DOHH2 (cell line): ENCODE measurements at regions not wholly inside any gene's neighbourhood (a gene's known extent, or its start where the extent isn't known, plus 50 kb on each side); places are given as distances from the start of the nearest gene placed in this dataset.

Experiments
- H3F3A ChIP-seq: fragments of 200-600 bp; sonication (generic), shearing (Covaris generic); 2 replicates; pipeline ENCODE4 v1.6.0; 2016; ENCODE audit warnings: antibody characterized with exemption, mild to moderate bottlenecking; ENCODE audit not compliant: control insufficient read depth, insufficient read depth
- H3K27ac ChIP-seq: fragments of 200-600 bp; sonication (generic); 2 replicates; pipeline ENCODE4 v1.5.1; 2014; ENCODE audit warnings: low read depth, mild to moderate bottlenecking, low read length, moderate library complexity
- H3K27me3 ChIP-seq: fragments of 200-600 bp; sonication (generic); 2 replicates; pipeline ENCODE4 v1.6.1; 2014; ENCODE audit warnings: mild to moderate bottlenecking, low read length, mixed read lengths; ENCODE audit not compliant: control insufficient read depth
- H3K36me3 ChIP-seq: fragments of 200-600 bp; sonication (generic); 2 replicates; pipeline ENCODE4 v1.6.1; 2014; ENCODE audit warnings: mild to moderate bottlenecking, low read length, moderate library complexity, mixed read lengths; ENCODE audit not compliant: control insufficient read depth
- H3K4me1 ChIP-seq: fragments of 200-600 bp; sonication (generic); 2 replicates; pipeline ENCODE4 v1.6.1; 2014; ENCODE audit warnings: mild to moderate bottlenecking, low read length, mixed read lengths; ENCODE audit not compliant: control insufficient read depth
- H3K4me2 ChIP-seq: fragments of 200-600 bp; sonication (generic); 2 replicates; pipeline ENCODE4 v1.6.0; 2014; ENCODE audit warnings: mild to moderate bottlenecking, low read length, moderate library complexity
- H3K4me3 ChIP-seq: fragments of 200-600 bp; sonication (generic); 2 replicates; pipeline ENCODE4 v1.5.1; 2014; ENCODE audit warnings: mild to moderate bottlenecking, low read length, mixed read lengths
- H3K79me2 ChIP-seq: fragments of 200-600 bp; sonication (generic); 2 replicates; pipeline ENCODE4 v1.6.1; 2014; ENCODE audit warnings: mild to moderate bottlenecking, low read length, mixed read lengths; ENCODE audit not compliant: control insufficient read depth
- H3K9me2 ChIP-seq: fragments of 200-600 bp; sonication (generic); replicated peaks from 2 replicates; pipeline ENCODE4 v1.6.1; 2014; ENCODE audit warnings: mild to moderate bottlenecking, low read length, mixed read lengths; ENCODE audit not compliant: control insufficient read depth
- H3K9me3 ChIP-seq: fragments of 200-600 bp; sonication (generic); 2 replicates; pipeline ENCODE4 v1.6.1; 2014; ENCODE audit warnings: antibody characterized with exemption, low read length, mixed read lengths; ENCODE audit not compliant: control insufficient read depth, insufficient read depth
- H4K20me1 ChIP-seq: fragments of 200-600 bp; sonication (generic); 2 replicates; pipeline ENCODE4 v1.6.0; 2014; ENCODE audit warnings: low read depth, mild to moderate bottlenecking, antibody characterized with exemption, low read length, moderate library complexity; ENCODE audit not compliant: control insufficient read depth, insufficient read depth
- EZH2phosphoT487 ChIP-seq: fragments of 200-600 bp; sonication (generic); IDR thresholded peaks from 2 replicates; pipeline ENCODE4 v1.6.1; 2017; ENCODE audit warnings: borderline replicate concordance, mild to moderate bottlenecking, antibody characterized with exemption, low read length, moderate library complexity, mixed read lengths
- TF ChIP-seq, protein P1 (sequence below): fragments of 200-600 bp; sonication (generic); IDR thresholded peaks from one replicate; pipeline ENCODE4 v1.5.1; 2014; ENCODE audit warnings: antibody characterized with exemption, mild to moderate bottlenecking, low read depth, low read length; ENCODE audit not compliant: poor library complexity, severe bottlenecking

DNA sequence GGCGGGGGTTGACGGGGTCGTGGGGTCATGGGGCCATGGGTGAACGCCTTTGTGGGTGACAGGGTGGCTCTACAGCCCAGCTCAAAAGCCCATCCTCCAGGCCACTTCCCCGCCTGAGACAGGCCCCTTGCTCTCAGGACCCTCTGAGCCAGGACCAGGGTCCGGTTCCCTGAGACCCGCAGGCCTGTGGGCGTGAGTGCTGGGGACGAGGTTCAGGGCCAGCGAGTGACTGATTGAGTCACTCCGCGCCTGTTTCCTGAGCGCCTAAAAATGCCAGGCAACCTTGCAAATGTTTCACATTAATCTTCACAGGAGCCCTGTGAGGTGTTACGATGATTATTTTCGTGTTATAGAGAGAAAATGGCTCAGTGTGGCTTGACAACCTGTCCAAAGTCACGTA is 97.8 kb downstream of the ZNF674 start:
- Histone ChIP-seq H4K20me1 (no peaks in the 10 kb centered on the region), H3K9me3 (no peaks in the 10 kb centered on the region), H3K9me2 (no peaks in the 10 kb centered on the region), H3K27ac (no peak overlapping the region), H3F3A (no peaks in the 10 kb centered on the region), H3K4me1 (peaks cover 4% of the 10 kb centered on the region), H3K27me3 (no peaks in the 10 kb centered on the region), H3K36me3 (peaks cover 14% of the 10 kb centered on the region; the same call in 1 of the 2 replicates), H3K79me2 (peaks cover 12% of the 10 kb centered on the region), H3K4me3 (peak overlapping the region; percentile 88), H3K4me2 (peak overlapping the region; percentile 77)
- TF ChIP-seq, protein P1, sequence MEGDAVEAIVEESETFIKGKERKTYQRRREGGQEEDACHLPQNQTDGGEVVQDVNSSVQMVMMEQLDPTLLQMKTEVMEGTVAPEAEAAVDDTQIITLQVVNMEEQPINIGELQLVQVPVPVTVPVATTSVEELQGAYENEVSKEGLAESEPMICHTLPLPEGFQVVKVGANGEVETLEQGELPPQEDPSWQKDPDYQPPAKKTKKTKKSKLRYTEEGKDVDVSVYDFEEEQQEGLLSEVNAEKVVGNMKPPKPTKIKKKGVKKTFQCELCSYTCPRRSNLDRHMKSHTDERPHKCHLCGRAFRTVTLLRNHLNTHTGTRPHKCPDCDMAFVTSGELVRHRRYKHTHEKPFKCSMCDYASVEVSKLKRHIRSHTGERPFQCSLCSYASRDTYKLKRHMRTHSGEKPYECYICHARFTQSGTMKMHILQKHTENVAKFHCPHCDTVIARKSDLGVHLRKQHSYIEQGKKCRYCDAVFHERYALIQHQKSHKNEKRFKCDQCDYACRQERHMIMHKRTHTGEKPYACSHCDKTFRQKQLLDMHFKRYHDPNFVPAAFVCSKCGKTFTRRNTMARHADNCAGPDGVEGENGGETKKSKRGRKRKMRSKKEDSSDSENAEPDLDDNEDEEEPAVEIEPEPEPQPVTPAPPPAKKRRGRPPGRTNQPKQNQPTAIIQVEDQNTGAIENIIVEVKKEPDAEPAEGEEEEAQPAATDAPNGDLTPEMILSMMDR: no peak
- TF ChIP-seq EZH2phosphoT487: no peak

DNA sequence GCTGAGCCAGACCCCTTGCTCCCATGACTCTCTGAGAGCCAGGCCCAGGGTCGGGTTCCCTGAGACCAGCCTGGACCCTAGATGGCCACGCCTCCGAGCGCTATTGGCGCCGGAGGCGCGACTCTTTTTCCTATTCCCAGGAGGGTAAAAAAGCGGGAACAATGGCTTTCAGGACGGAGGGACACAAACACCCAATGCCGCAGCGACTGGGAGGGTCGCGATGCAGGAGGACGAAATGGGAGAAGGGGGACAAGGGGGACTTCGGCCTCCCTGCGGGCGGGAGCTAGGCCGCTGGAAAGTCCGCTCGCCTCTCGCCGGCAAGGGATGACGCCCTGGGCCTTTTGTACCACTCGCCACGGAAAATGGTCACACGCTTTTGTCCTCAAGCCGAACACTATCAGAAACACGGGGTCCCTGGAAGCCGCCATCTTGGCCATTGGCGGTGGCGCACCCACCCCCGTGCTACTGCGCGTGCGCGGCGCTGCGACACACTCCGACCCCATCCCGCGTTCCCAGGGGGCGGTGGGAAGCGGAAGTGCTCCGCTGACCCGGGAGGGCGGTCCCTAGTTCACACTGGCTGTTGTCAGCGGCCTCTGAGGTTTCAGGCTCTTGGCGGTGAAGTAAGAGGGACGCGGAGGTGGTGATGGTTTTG is 98.4 kb downstream of the ZNF674 start:
- TF ChIP-seq EZH2phosphoT487: no peak
- TF ChIP-seq, protein P1: no peak
- H3F3A ChIP-seq: no peaks in the 10 kb centered on the region
- H3K36me3 ChIP-seq: peaks cover 11% of the 10 kb centered on the region; the same call in 1 of the 2 replicates
- peaks cover 4% of the 10 kb centered on the region for H3K4me1 ChIP-seq
- peak overlapping the region; percentile 88 for H3K4me3 ChIP-seq
- no peaks in the 10 kb centered on the region for H4K20me1 ChIP-seq
- H3K9me2 ChIP-seq: no peaks in the 10 kb centered on the region
- H3K79me2 ChIP-seq: peaks cover 12% of the 10 kb centered on the region
- H3K27ac ChIP-seq: peak overlapping the region; percentile 40
- no peaks in the 10 kb centered on the region for H3K27me3 ChIP-seq
- peak overlapping the region; percentile 77 for H3K4me2 ChIP-seq
- H3K9me3 ChIP-seq: no peaks in the 10 kb centered on the region

DNA sequence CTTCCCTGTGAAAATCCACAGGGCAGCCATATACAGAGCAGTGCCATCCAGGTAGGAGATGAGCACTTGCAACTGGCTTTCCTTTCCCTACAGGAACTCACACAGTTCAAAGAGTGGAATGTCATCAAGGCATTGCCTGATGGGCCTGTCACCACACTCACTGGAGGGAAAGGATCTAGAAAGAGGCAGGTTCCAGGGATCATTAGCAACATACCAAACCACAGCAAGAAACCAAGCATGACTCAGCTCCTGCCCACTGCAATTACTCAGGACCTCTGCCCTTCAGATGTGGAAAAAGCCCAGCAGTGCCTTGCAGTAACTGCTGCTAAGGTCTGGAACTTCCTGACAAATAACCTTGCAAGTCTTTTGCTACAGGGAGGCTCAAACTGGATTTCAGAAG is 101.2 kb downstream of the ZNF674 start:
- no peaks in the 10 kb centered on the region for H4K20me1 ChIP-seq
- H3K4me3 ChIP-seq: no peak overlapping the region
- H3K36me3 ChIP-seq: peaks cover 2% of the 10 kb centered on the region; the same call in 1 of the 2 replicates
- H3K4me1 ChIP-seq: peaks cover 4% of the 10 kb centered on the region
- no peaks in the 10 kb centered on the region for H3F3A ChIP-seq
- H3K27ac ChIP-seq: no peak overlapping the region
- H3K9me2 ChIP-seq: no peaks in the 10 kb centered on the region
- no peak overlapping the region for H3K4me2 ChIP-seq
- peaks cover 12% of the 10 kb centered on the region for H3K79me2 ChIP-seq
- TF ChIP-seq, protein P1: no peak
- no peak for TF ChIP-seq EZH2phosphoT487
- H3K9me3 ChIP-seq: no peaks in the 10 kb centered on the region
- no peaks in the 10 kb centered on the region for H3K27me3 ChIP-seq

DNA sequence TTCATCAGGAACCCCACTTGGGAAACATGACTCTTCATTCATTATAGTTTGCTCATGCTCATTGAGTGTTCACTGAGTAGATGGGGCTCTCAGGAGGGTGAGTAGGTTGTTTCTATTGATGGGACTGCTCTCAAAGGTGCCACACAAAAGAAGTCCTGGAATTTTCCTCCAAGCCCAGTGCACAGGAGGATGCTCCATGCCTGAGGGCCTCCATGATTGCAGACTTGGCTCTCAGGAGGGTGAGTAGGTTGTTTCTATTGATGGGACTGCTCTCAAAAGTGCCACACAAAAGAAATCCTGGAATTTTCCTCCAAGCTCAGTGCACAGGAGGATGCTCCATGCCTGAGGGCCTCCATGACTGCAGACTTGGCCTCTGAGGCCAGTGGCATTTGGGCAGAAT is 108.5 kb downstream of the ZNF674 start:
- Histone ChIP-seq H3K79me2 (no peaks in the 10 kb centered on the region), H3K36me3 (no peaks in the 10 kb centered on the region), H3K4me1 (no peaks in the 10 kb centered on the region), H3K9me3 (no peaks in the 10 kb centered on the region), H3K9me2 (no peaks in the 10 kb centered on the region), H3K27me3 (no peaks in the 10 kb centered on the region), H3K4me3 (no peak overlapping the region), H3K4me2 (no peak overlapping the region), H3K27ac (no peak overlapping the region), H4K20me1 (no peaks in the 10 kb centered on the region), H3F3A (no peaks in the 10 kb centered on the region)
- TF ChIP-seq, protein P1: no peak
- no peak for TF ChIP-seq EZH2phosphoT487
